ENCODE measurements at regions not wholly inside any gene's neighbourhood (a gene's known extent, or its start where the extent isn't known, plus 50 kb on each side); places are given as distances from the start of the nearest gene placed in this dataset.

- Mint-ChIP-seq H3K9me3 (no peaks in the 10 kb centered on the region), H3K36me3 (ENCODE audit: low read depth) (no peaks in the 10 kb centered on the region), H3K4me3 (no peak overlapping the region), H3K4me1 (ENCODE audit: low read depth) (no peaks in the 10 kb centered on the region), H3K27ac (no peak overlapping the region), H3K27me3 (ENCODE audit: low read depth) (no peaks in the 10 kb centered on the region)
- CTCF ChIA-PET = interaction anchor here (0.5 kb wide), 1 partner anchor 218 kb away, joined by 3 read pairs; no protein-coding TSS in a partner anchor
- no peak for DNase-seq
- intact Hi-C loops (cut with micrococcal nuclease) = no loop called here
Observed at GRCh38 chr7:18313965-18314364, 181.6 kb upstream of the HDAC9 start.

DNA sequence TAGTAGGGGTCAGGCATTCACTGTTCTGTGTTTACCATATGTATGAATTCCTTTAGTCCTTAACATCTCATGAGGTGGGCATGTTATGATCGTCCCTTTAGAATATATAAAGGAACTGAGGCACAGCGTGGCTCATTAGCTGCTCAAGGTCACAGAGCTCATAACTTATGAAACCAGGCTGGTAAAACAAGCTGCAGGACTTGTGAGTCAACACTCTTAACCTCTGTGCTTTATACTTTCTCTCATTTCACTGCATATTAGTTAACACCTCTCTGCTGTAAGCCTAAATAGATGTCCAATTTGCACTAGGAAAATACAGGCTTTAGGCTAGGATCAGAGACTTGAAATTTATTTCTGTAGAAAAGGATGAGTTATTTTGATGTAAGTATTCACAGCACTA is 180.3 kb upstream of the HDAC9 start:
- CTCF ChIA-PET = no interaction called here
- H3K27ac Mint-ChIP-seq = no peak overlapping the region
- H3K36me3 Mint-ChIP-seq (ENCODE audit: low read depth) = no peaks in the 10 kb centered on the region
- no peak overlapping the region for H3K4me3 Mint-ChIP-seq
- intact Hi-C loops (cut with micrococcal nuclease) = no loop called here
- H3K9me3 Mint-ChIP-seq = no peaks in the 10 kb centered on the region
- no peaks in the 10 kb centered on the region for H3K4me1 Mint-ChIP-seq (ENCODE audit: low read depth)
- no peak for DNase-seq
- H3K27me3 Mint-ChIP-seq (ENCODE audit: low read depth) = peaks cover 2% of the 10 kb centered on the region

- H3K27ac Mint-ChIP-seq = no peak overlapping the region
Observed at GRCh38 chr7:18317941-18318340, 177.6 kb upstream of the HDAC9 start.

GRCh38 chr7:18320422-18320821 is 175.1 kb upstream of the HDAC9 start:
- H3K27me3 Mint-ChIP-seq (ENCODE audit: low read depth) = peaks cover 3% of the 10 kb centered on the region
- no peaks in the 10 kb centered on the region for H3K9me3 Mint-ChIP-seq
- intact Hi-C loops (cut with micrococcal nuclease) = loop anchor here (2.0 to 5.0 kb wide), 3 partner anchors 103 to 638 kb away; no protein-coding TSS in a partner anchor
- H3K4me1 Mint-ChIP-seq (ENCODE audit: low read depth) = no peaks in the 10 kb centered on the region
- CTCF ChIA-PET = interaction anchor here (1.2 to 2.0 kb wide), 2 partner anchors 13 to 550 kb away, joined by 4 read pairs; no protein-coding TSS in a partner anchor
- no peaks in the 10 kb centered on the region for H3K36me3 Mint-ChIP-seq (ENCODE audit: low read depth)
- no peak for DNase-seq
- no peak overlapping the region for H3K27ac Mint-ChIP-seq
- H3K4me3 Mint-ChIP-seq = no peak overlapping the region

More at GRCh38 chr7:18317941-18318340, 177.6 kb upstream of the HDAC9 start:
- Mint-ChIP-seq H3K9me3 (no peaks in the 10 kb centered on the region), H3K36me3 (ENCODE audit: low read depth) (no peaks in the 10 kb centered on the region), H3K27me3 (ENCODE audit: low read depth) (peaks cover 3% of the 10 kb centered on the region), H3K4me1 (ENCODE audit: low read depth) (no peaks in the 10 kb centered on the region), H3K4me3 (no peak overlapping the region)
- intact Hi-C loops (cut with micrococcal nuclease) = no loop called here
- DNase-seq = no peak
- CTCF ChIA-PET = interaction anchor here (0.6 kb wide), 1 partner anchor 1421 kb away, joined by 3 read pairs; no protein-coding TSS in a partner anchor

DNA sequence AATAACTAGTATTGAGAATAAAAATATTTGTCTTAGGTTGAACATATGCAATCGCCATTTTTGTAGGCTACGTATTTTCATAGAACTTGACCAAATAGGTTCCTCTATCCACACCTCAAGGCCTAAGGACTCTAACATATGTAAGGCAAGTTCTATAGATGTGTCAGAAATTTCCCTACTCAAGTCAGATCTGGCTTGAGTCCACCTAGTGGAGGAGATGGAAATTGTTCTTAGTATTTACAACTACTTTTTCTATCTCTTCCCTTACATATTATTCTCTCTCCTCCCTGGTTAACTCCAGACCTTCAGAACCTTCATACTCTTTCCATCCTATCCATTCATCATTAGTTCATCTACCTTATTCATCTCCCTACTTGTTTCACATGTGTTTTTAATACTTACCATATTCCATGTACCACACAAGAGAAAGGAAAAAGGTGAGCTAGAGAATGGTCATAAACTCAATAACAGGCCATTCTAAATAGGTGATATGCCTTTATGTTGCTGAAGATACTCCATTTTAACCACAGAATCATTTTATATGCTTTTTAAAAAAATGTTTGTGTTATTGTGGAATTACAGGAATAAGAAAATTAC is 174.5 kb upstream of the HDAC9 start:
- CTCF ChIA-PET = interaction anchor here (0.7 to 2.0 kb wide), 9 partner anchors 13 to 551 kb away, joined by 3 to 7 read pairs (median 4); no protein-coding TSS in a partner anchor
- H3K27me3 Mint-ChIP-seq (ENCODE audit: low read depth) = peaks cover 3% of the 10 kb centered on the region
- no peaks in the 10 kb centered on the region for H3K9me3 Mint-ChIP-seq
- no peaks in the 10 kb centered on the region for H3K4me1 Mint-ChIP-seq (ENCODE audit: low read depth)
- no peak overlapping the region for H3K4me3 Mint-ChIP-seq
- intact Hi-C loops (cut with micrococcal nuclease) = loop anchor here (1.0 to 5.0 kb wide), 5 partner anchors 104 to 639 kb away; no protein-coding TSS in a partner anchor
- DNase-seq = no peak
- H3K27ac Mint-ChIP-seq = no peak overlapping the region
- H3K36me3 Mint-ChIP-seq (ENCODE audit: low read depth) = no peaks in the 10 kb centered on the region

GRCh38 chr7:18330548-18330947 is 165.0 kb upstream of the HDAC9 start:
- H3K4me1 Mint-ChIP-seq (ENCODE audit: low read depth) = no peaks in the 10 kb centered on the region
- intact Hi-C loops (cut with micrococcal nuclease) = no loop called here
- H3K36me3 Mint-ChIP-seq (ENCODE audit: low read depth) = no peaks in the 10 kb centered on the region
- no peaks in the 10 kb centered on the region for H3K27me3 Mint-ChIP-seq (ENCODE audit: low read depth)
- DNase-seq = no peak
- CTCF ChIA-PET = no interaction called here
- H3K9me3 Mint-ChIP-seq = no peaks in the 10 kb centered on the region
- no peak overlapping the region for H3K4me3 Mint-ChIP-seq
- no peak overlapping the region for H3K27ac Mint-ChIP-seq

GRCh38 chr7:18336626-18337025 is 158.9 kb upstream of the HDAC9 start:
- CTCF ChIA-PET = interaction anchor here (1.0 kb wide), 1 partner anchor 15 kb away, joined by 4 read pairs; no protein-coding TSS in a partner anchor
- Mint-ChIP-seq H3K27ac (no peak overlapping the region), H3K36me3 (ENCODE audit: low read depth) (no peaks in the 10 kb centered on the region), H3K4me1 (ENCODE audit: low read depth) (no peaks in the 10 kb centered on the region), H3K9me3 (peaks cover 4% of the 10 kb centered on the region), H3K4me3 (no peak overlapping the region), H3K27me3 (ENCODE audit: low read depth) (peaks cover 6% of the 10 kb centered on the region)
- DNase-seq = no peak
- intact Hi-C loops (cut with micrococcal nuclease) = no loop called here

DNA sequence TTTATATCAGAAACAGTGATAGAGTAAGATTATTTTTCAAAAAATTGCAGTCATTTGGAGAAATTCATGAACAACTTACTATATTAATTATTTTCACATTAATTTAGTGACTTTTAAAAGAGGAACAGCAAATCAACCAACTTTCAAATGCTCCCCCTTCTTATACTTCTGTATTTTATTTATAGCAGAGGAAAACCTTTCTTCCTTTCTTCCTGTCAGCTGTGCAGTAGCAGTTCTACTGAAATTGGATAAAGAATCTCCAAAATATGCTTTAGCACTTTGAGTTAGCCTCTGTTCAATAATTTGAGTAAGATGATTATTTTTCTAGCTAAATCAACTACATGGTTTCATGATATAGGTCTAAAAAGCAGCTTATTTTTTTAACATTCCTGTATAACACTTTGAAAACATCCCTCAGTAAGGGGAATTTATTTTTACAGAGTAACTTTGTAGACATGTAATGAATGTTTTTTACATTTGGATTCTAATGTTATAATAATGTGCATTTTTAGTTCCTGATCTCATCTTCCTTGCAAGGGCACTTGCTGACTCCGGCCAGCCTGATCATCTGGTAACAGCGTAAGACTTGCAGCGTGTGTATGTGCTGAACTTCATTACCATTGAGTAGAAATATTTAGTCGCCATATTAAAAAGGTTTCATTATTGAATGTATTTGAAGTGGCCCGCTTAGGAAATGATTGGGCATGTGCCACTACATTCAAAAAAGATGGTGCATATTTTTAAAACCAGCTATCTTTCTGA is 158.3 kb upstream of the HDAC9 start:
- intact Hi-C loops (cut with micrococcal nuclease) = no loop called here

DNA sequence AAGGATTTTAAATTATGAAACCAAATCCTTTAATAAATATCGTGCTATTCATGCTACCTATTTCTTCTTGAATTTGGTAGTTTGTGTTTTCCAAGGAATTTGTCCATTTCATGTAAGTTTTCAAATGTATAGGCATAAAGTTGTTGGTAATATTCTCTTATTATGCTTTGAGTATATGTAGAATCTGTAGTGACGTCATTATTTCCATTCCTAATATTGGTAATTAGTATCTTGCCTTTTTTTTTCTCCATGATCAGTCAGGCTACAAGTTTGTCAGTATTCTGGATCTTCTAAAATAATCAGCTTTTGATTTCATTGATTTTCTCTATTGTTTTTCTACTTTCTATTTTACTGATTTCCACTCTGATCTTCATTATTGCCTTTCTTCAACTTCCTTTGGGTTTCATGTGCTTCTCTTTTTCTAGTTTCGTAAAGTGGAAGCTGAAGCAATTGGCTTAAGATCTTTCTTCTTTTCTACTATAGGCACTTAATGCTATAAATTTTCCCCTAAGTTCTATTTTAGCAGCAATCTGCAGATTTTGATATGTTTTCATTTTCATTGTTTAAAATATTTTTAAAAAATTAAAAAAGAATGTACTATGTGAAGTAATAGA is 156.5 kb upstream of the HDAC9 start:
- CTCF ChIA-PET = no interaction called here
- peaks cover 8% of the 10 kb centered on the region for H3K27me3 Mint-ChIP-seq (ENCODE audit: low read depth)

More for the DNA sequence above, 158.3 kb upstream of the HDAC9 start:
- Mint-ChIP-seq H3K9me3 (peaks cover 4% of the 10 kb centered on the region), H3K27ac (no peak overlapping the region), H3K27me3 (ENCODE audit: low read depth) (peaks cover 8% of the 10 kb centered on the region), H3K36me3 (ENCODE audit: low read depth) (no peaks in the 10 kb centered on the region), H3K4me1 (ENCODE audit: low read depth) (no peaks in the 10 kb centered on the region), H3K4me3 (no peak overlapping the region)
- CTCF ChIA-PET = interaction anchor here (0.7 to 1.0 kb wide), 2 partner anchors 15 to 211 kb away, joined by 3 to 4 read pairs; no protein-coding TSS in a partner anchor
- no peak for DNase-seq

DNA sequence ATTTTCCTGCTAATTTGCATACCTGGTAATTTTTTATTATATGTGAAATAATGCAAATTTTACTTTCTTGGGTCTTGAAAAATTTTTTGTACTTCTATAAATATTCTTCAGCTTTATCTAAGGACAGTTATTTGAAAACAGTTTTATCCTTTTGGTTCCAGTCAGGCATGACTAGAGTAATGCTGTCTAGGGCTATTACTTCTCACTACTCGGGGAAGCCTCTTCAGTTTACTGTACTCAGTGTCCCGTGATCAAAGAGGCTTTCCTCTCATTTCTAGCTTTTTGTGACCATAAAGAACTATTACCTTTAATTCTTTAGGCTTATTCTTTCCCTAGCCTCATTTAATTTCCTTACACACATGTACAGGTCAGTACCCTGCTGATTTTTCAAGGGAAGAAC is 153.8 kb upstream of the HDAC9 start:
- H3K27ac Mint-ChIP-seq = no peak overlapping the region
- intact Hi-C loops (cut with micrococcal nuclease) = loop anchor here (10.0 kb wide), 1 partner anchor 1357 kb away; no protein-coding TSS in a partner anchor
- DNase-seq = no peak
- peaks cover 4% of the 10 kb centered on the region for H3K9me3 Mint-ChIP-seq
- H3K36me3 Mint-ChIP-seq (ENCODE audit: low read depth) = no peaks in the 10 kb centered on the region
- CTCF ChIA-PET = interaction anchor here (1.2 kb wide), 1 partner anchor 597 kb away, joined by 3 read pairs; no protein-coding TSS in a partner anchor
- H3K4me3 Mint-ChIP-seq = no peak overlapping the region
- H3K4me1 Mint-ChIP-seq (ENCODE audit: low read depth) = no peaks in the 10 kb centered on the region
- H3K27me3 Mint-ChIP-seq (ENCODE audit: low read depth) = peaks cover 12% of the 10 kb centered on the region

More for the DNA sequence above, 156.5 kb upstream of the HDAC9 start:
- DNase-seq = no peak
- Mint-ChIP-seq H3K36me3 (ENCODE audit: low read depth) (no peaks in the 10 kb centered on the region), H3K4me3 (no peak overlapping the region), H3K9me3 (peaks cover 4% of the 10 kb centered on the region), H3K4me1 (ENCODE audit: low read depth) (no peaks in the 10 kb centered on the region), H3K27ac (no peak overlapping the region)
- intact Hi-C loops (cut with micrococcal nuclease) = no loop called here

DNA sequence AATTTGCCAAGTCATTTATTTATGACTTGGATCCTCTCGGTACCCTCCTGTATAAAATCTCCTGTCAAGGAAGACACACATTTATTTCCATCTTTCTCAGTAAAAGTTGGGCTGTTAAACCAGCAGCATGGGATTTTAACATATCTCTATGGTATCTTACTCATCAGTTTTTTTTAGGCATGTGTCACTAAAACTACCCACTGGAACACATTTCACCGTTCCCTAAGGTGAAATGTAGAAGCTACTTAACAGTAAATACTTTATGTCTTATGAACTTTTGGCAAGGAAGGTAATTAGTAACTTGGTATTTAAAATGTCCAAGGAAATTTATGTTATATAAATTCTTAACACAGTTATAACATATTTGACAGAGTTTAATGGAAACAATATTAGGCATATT is 152.5 kb upstream of the HDAC9 start:
- H3K27me3 Mint-ChIP-seq (ENCODE audit: low read depth) = peaks cover 12% of the 10 kb centered on the region
- H3K4me1 Mint-ChIP-seq (ENCODE audit: low read depth) = no peaks in the 10 kb centered on the region
- no peak overlapping the region for H3K4me3 Mint-ChIP-seq
- H3K36me3 Mint-ChIP-seq (ENCODE audit: low read depth) = no peaks in the 10 kb centered on the region
- peaks cover 4% of the 10 kb centered on the region for H3K9me3 Mint-ChIP-seq
- DNase-seq = no peak
- H3K27ac Mint-ChIP-seq = no peak overlapping the region
- CTCF ChIA-PET = no interaction called here
- intact Hi-C loops (cut with micrococcal nuclease) = loop anchor here (10.0 kb wide), 1 partner anchor 1358 kb away; no protein-coding TSS in a partner anchor

DNA sequence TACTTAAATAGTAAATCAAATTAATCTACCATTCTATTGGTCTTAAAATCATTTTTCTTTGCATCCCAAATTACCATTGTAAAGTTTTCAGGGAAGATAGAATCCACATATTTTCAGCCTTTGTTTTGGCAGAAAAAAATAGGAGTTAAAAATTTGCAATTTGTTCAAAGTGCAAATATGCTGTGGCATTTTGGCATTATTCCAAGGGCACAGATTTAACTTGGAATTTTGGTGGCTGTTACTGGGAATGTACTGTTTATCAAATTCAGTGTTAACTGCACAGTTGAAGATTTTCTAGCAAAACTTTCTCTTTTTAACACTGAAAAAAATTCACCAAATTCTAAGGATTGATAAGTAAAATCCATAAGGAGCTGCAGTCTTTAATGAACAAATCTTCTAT is 151.0 kb upstream of the HDAC9 start:
- intact Hi-C loops (cut with micrococcal nuclease) = loop anchor here (2.0 to 10.0 kb wide), 2 partner anchors 664 to 1360 kb away; no protein-coding TSS in a partner anchor

More for the DNA sequence above, 151.0 kb upstream of the HDAC9 start:
- no peak overlapping the region for H3K4me3 Mint-ChIP-seq
- no peaks in the 10 kb centered on the region for H3K4me1 Mint-ChIP-seq (ENCODE audit: low read depth)
- CTCF ChIA-PET = interaction anchor here (0.9 to 1.7 kb wide), 5 partner anchors 12 to 630 kb away, joined by 3 to 11 read pairs (median 4); no protein-coding TSS in a partner anchor
- H3K27ac Mint-ChIP-seq = no peak overlapping the region
- H3K9me3 Mint-ChIP-seq = peaks cover 4% of the 10 kb centered on the region
- no peaks in the 10 kb centered on the region for H3K36me3 Mint-ChIP-seq (ENCODE audit: low read depth)
- H3K27me3 Mint-ChIP-seq (ENCODE audit: low read depth) = peaks cover 12% of the 10 kb centered on the region
- no peak for DNase-seq

Data from activated naive CD4-positive, alpha-beta T cell treated with anti-CD3 and anti-CD28 coated beads for 36 hours (primary cell).